GM23338 (cell line): ENCODE measurements at regions not wholly inside any gene's neighbourhood (a gene's known extent, or its start where the extent isn't known, plus 50 kb on each side); places are given as distances from the start of the nearest gene placed in this dataset.
A peak's percentile ranks its signal among the peaks of the same experiment; 100 is the strongest.
"Not testable (repeated sequence)": the region's sequence is repeated elsewhere in the genome, so short reads cannot be mapped to it uniquely, and the experiment has no call there.

ENCODE experiments used
- ATAC-seq: fragments of 200-7000 bp; cut with Tn5 transposase; 3 replicates; pipeline ENCODE4 v1.9.1; 2020
- DNase-seq: peaks from one replicate; pipeline ENCODE4 v3.0.0-alpha.2; 2015; ENCODE audit warnings: low spot score
- H2AFZ ChIP-seq: fragments of 200-600 bp; sonication (generic); 2 replicates; pipeline ENCODE4 v1.8.0; 2016; ENCODE audit warnings: antibody characterized with exemption, mild to moderate bottlenecking, moderate library complexity
- H3F3A ChIP-seq: fragments of 200-600 bp; sonication (generic); replicated peaks from 2 replicates; pipeline ENCODE4 v1.8.0; 2017; ENCODE audit warnings: antibody characterized with exemption, mixed run types, low read depth
- H3K27ac ChIP-seq: fragments of 200-600 bp; sonication (generic); 2 replicates; pipeline ENCODE4 v1.6.1; 2016; ENCODE audit warnings: low read depth
- H3K27me3 ChIP-seq: fragments of 200-600 bp; sonication (generic); 2 replicates; pipeline ENCODE4 v1.8.0; 2016; ENCODE audit warnings: mild to moderate bottlenecking, mixed run types, moderate library complexity; ENCODE audit not compliant: insufficient read depth
- H3K36me3 ChIP-seq: fragments of 200-600 bp; sonication (generic); 2 replicates; pipeline ENCODE4 v1.8.0; 2016; ENCODE audit warnings: mild to moderate bottlenecking; ENCODE audit not compliant: insufficient read depth
- H3K4me1 ChIP-seq: fragments of 200-600 bp; sonication (generic); 2 replicates; pipeline ENCODE4 v1.8.0; 2016; ENCODE audit warnings: mild to moderate bottlenecking, moderate library complexity; ENCODE audit not compliant: insufficient read depth
- H3K4me2 ChIP-seq: fragments of 200-600 bp; sonication (generic); 2 replicates; pipeline ENCODE4 v1.7.1; 2017; ENCODE audit warnings: mixed run types
- H3K4me3 ChIP-seq: fragments of 200-600 bp; sonication (generic); 2 replicates; pipeline ENCODE4 v1.6.1; 2016; ENCODE audit warnings: mixed run types
- H3K79me2 ChIP-seq: fragments of 200-600 bp; sonication (generic); replicated peaks from 2 replicates; pipeline ENCODE4 v1.8.0; 2017; ENCODE audit warnings: mild to moderate bottlenecking; ENCODE audit not compliant: insufficient read depth
- H3K9me2 ChIP-seq: fragments of 200-600 bp; sonication (generic); 2 replicates; pipeline ENCODE4 v1.8.0; 2017; ENCODE audit not compliant: insufficient read depth
- H4K20me1 ChIP-seq: fragments of 200-600 bp; sonication (generic); replicated peaks from 2 replicates; pipeline ENCODE4 v1.8.0; 2017; ENCODE audit warnings: mild to moderate bottlenecking; ENCODE audit not compliant: insufficient read depth
- H3K27ac Mint-ChIP-seq: 2 replicates; pipeline ENCODE4 v1.8.0; 2020; ENCODE audit warnings: inconsistent platforms, mild to moderate bottlenecking, moderate library complexity, mixed read lengths
- H3K27me3 Mint-ChIP-seq: 3 replicates; pipeline ENCODE4 v1.8.0; 2022; ENCODE audit warnings: low read depth, mild to moderate bottlenecking, moderate library complexity, mixed read lengths, inconsistent platforms; ENCODE audit not compliant: insufficient read depth, poor library complexity
- H3K36me3 Mint-ChIP-seq: 3 replicates; pipeline ENCODE4 v1.8.0; 2021; ENCODE audit warnings: low read depth, mild to moderate bottlenecking, inconsistent platforms, moderate library complexity, mixed read lengths
- H3K4me1 Mint-ChIP-seq: 3 replicates; pipeline ENCODE4 v1.8.0; 2020; ENCODE audit warnings: mild to moderate bottlenecking, inconsistent platforms, mixed read lengths
- H3K4me3 Mint-ChIP-seq: 3 replicates; pipeline ENCODE4 v1.8.0; 2021; ENCODE audit warnings: moderate library complexity, mild to moderate bottlenecking, inconsistent platforms, mixed read lengths
- H3K9me3 Mint-ChIP-seq: 3 replicates; pipeline ENCODE4 v1.8.0; 2020; ENCODE audit warnings: moderate library complexity, mild to moderate bottlenecking, inconsistent platforms, mixed read lengths

- H3K9me2 ChIP-seq, H3K4me1 ChIP-seq, H3K27me3 Mint-ChIP-seq, ATAC-seq, H3K4me3 Mint-ChIP-seq, H4K20me1 ChIP-seq, H3K36me3 ChIP-seq, H3K79me2 ChIP-seq, H3K27ac Mint-ChIP-seq, H3K9me3 Mint-ChIP-seq, DNase-seq, H3K27me3 ChIP-seq, H3K4me2 ChIP-seq, H3K36me3 Mint-ChIP-seq, H3K4me3 ChIP-seq, H3K27ac ChIP-seq, H3F3A ChIP-seq, H2AFZ ChIP-seq, H3K4me1 Mint-ChIP-seq: not testable (repeated sequence)
Observed at GRCh38 chr1:148221593-148221992, 69.5 kb upstream of the NBPF11 start.

GRCh38 chr1:148219229-148219628 is 67.1 kb upstream of the NBPF11 start:
- H3K9me2 ChIP-seq, H3K4me1 ChIP-seq, H3K4me3 Mint-ChIP-seq, H4K20me1 ChIP-seq, H3K36me3 ChIP-seq, H2AFZ ChIP-seq, H3K27ac Mint-ChIP-seq, H3K27me3 ChIP-seq, H3K4me2 ChIP-seq, H3K4me3 ChIP-seq, H3K36me3 Mint-ChIP-seq, H3K9me3 Mint-ChIP-seq, DNase-seq, H3K27me3 Mint-ChIP-seq, H3F3A ChIP-seq, H3K4me1 Mint-ChIP-seq, H3K79me2 ChIP-seq, H3K27ac ChIP-seq: not testable (repeated sequence)
- ATAC-seq: peak; percentile 97

- not testable (repeated sequence) for DNase-seq, ATAC-seq, H3K9me3 Mint-ChIP-seq, H3K27me3 ChIP-seq, H3F3A ChIP-seq, H3K27me3 Mint-ChIP-seq, H3K4me3 Mint-ChIP-seq, H3K27ac Mint-ChIP-seq, H3K9me2 ChIP-seq, H2AFZ ChIP-seq, H3K79me2 ChIP-seq, H4K20me1 ChIP-seq, H3K4me1 ChIP-seq, H3K4me3 ChIP-seq, H3K4me2 ChIP-seq, H3K27ac ChIP-seq, H3K36me3 Mint-ChIP-seq, H3K36me3 ChIP-seq, H3K4me1 Mint-ChIP-seq
Observed at GRCh38 chr1:148211191-148211590, 59.1 kb upstream of the NBPF11 start.

GRCh38 chr1:148210624-148211023 is 58.5 kb upstream of the NBPF11 start:
- H3K4me3 Mint-ChIP-seq, H3K79me2 ChIP-seq, H3K27ac Mint-ChIP-seq, H3K9me3 Mint-ChIP-seq, H3F3A ChIP-seq, H3K4me2 ChIP-seq, DNase-seq, H3K27me3 ChIP-seq, ATAC-seq, H3K36me3 Mint-ChIP-seq, H3K27ac ChIP-seq, H3K4me1 Mint-ChIP-seq, H4K20me1 ChIP-seq, H3K27me3 Mint-ChIP-seq, H3K36me3 ChIP-seq, H3K4me1 ChIP-seq, H3K9me2 ChIP-seq, H3K4me3 ChIP-seq, H2AFZ ChIP-seq: not testable (repeated sequence)

GRCh38 chr1:148210166-148210565 is 58.1 kb upstream of the NBPF11 start:
- H3K4me3 ChIP-seq, H3K9me3 Mint-ChIP-seq, H2AFZ ChIP-seq, H3F3A ChIP-seq, H3K36me3 Mint-ChIP-seq, H3K36me3 ChIP-seq, DNase-seq, H3K4me3 Mint-ChIP-seq, H3K9me2 ChIP-seq, H3K27ac Mint-ChIP-seq, H3K4me2 ChIP-seq, H3K27me3 ChIP-seq, H3K4me1 ChIP-seq, H4K20me1 ChIP-seq, H3K27ac ChIP-seq, H3K4me1 Mint-ChIP-seq, H3K79me2 ChIP-seq, H3K27me3 Mint-ChIP-seq: not testable (repeated sequence)
- ATAC-seq: peak; percentile 50

- not testable (repeated sequence) for H3K4me2 ChIP-seq, H3K27ac ChIP-seq, H3K27me3 ChIP-seq, H3K27me3 Mint-ChIP-seq, H3K9me3 Mint-ChIP-seq, H3K4me1 ChIP-seq, H3K36me3 ChIP-seq, H4K20me1 ChIP-seq, DNase-seq, H3K4me3 Mint-ChIP-seq, H3K9me2 ChIP-seq, H3K79me2 ChIP-seq, H3F3A ChIP-seq, H3K4me3 ChIP-seq, H3K36me3 Mint-ChIP-seq, H3K27ac Mint-ChIP-seq, H3K4me1 Mint-ChIP-seq, H2AFZ ChIP-seq
- peak; percentile 95 for ATAC-seq
Observed at GRCh38 chr1:148202013-148202412, 49.9 kb upstream of the NBPF11 start.
